ENCODE measurements at regions not wholly inside any gene's neighbourhood (a gene's known extent, or its start where the extent isn't known, plus 50 kb on each side); places are given as distances from the start of the nearest gene placed in this dataset.

DNA sequence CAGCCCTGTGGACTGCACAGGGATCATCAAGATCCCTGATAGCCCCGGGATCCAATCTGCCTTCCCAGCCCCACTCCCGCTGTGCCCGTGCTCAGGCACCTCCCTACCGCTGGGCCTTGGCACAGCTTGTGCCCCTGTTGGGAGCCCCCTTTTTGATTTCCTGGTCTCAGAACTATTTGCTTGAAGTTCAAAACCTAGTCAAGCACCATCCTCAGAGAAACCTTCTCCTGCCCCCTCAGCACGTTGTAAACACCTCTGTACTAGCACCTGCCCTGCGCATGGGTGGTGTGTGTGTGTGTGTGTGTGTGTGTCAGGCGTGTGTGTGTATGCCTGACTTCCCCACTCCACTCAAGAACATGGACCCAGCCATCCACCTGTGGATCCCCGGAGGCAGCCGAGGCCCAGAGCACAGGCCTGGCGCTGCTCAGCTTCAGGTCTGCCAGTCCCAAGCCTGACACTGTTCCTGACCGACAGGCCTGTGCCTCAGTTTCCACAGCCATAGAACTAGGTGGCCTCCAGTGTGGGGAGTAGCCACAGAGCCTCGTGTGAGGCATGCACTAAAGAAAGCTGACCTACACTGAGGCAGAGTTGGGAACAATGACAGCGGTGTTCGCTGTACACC is 65.5 kb downstream of the ADRA2C start:
- H2AFZ ChIP-seq (ENCODE audit: low read depth, low read length) = no peak overlapping the region
- H3K27ac ChIP-seq (ENCODE audit: low read length) = no peak overlapping the region
- no peaks in the 10 kb centered on the region for H3K36me3 ChIP-seq (replicated peaks; ENCODE audit: low read depth, low read length)
- no peaks in the 10 kb centered on the region for H3K27me3 ChIP-seq (ENCODE audit: low read depth, low read length)
- H3K79me2 ChIP-seq (ENCODE audit: low read length) = no peaks in the 10 kb centered on the region
- H3K4me3 ChIP-seq (ENCODE audit: low read length) = no peak overlapping the region
- no peaks in the 10 kb centered on the region for H3K4me1 ChIP-seq (ENCODE audit: low read length)
- no peaks in the 10 kb centered on the region for H3K9me3 ChIP-seq (ENCODE audit: insufficient read depth, low read length)
- no peak overlapping the region for H3K9ac ChIP-seq (ENCODE audit: low read length)
- no peak for TF ChIP-seq EZH2phosphoT487 (IDR thresholded peaks at IDR 0.05; ENCODE audit: low read depth)
- H3K4me2 ChIP-seq (ENCODE audit: low read length) = no peak overlapping the region
- H4K20me1 ChIP-seq (ENCODE audit: insufficient read depth, low read length) = no peaks in the 10 kb centered on the region

DNA sequence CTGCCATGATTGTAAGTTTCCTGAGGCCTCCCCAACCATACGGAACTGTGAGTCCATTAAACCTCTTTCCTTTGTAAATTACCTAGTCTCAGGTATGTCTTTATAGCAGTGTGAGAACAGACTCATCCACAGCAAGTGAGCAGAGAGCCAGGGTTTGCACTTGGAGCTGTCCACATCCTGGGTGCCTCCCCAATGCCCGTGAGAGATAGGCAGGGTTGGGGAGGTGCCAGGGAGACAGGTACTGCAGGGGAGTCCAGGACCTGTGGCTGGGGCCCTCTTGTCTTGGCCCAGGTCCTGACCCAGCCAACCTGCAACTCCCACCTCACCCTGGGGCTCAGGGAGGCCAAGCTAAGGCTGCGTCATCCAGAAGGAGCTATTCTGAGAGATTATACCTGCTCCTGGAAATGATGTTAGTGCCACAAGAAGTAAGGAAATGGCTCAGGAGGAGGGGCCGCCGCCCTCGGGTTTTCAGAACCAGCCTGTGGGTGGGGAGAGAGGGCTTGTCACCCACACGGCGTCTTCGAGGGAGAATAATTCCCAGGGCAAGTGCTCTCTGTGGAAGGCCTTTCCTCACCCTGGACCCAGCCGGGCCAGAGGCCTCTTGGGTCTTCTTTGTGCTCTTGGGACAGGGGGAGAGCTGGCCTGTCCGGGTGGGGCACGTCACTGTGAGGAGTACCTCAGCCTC is 66.5 kb downstream of the ADRA2C start:
- no peaks in the 10 kb centered on the region for H3K9me3 ChIP-seq (ENCODE audit: insufficient read depth, low read length)
- no peak overlapping the region for H3K27ac ChIP-seq (ENCODE audit: low read length)
- no peaks in the 10 kb centered on the region for H4K20me1 ChIP-seq (ENCODE audit: insufficient read depth, low read length)
- H3K4me1 ChIP-seq (ENCODE audit: low read length) = no peaks in the 10 kb centered on the region
- H3K4me3 ChIP-seq (ENCODE audit: low read length) = no peak overlapping the region
- H3K27me3 ChIP-seq (ENCODE audit: low read depth, low read length) = no peaks in the 10 kb centered on the region
- no peaks in the 10 kb centered on the region for H3K79me2 ChIP-seq (ENCODE audit: low read length)
- H2AFZ ChIP-seq (ENCODE audit: low read depth, low read length) = no peak overlapping the region
- no peak for TF ChIP-seq EZH2phosphoT487 (IDR thresholded peaks at IDR 0.05; ENCODE audit: low read depth)
- TF ChIP-seq, protein P1, sequence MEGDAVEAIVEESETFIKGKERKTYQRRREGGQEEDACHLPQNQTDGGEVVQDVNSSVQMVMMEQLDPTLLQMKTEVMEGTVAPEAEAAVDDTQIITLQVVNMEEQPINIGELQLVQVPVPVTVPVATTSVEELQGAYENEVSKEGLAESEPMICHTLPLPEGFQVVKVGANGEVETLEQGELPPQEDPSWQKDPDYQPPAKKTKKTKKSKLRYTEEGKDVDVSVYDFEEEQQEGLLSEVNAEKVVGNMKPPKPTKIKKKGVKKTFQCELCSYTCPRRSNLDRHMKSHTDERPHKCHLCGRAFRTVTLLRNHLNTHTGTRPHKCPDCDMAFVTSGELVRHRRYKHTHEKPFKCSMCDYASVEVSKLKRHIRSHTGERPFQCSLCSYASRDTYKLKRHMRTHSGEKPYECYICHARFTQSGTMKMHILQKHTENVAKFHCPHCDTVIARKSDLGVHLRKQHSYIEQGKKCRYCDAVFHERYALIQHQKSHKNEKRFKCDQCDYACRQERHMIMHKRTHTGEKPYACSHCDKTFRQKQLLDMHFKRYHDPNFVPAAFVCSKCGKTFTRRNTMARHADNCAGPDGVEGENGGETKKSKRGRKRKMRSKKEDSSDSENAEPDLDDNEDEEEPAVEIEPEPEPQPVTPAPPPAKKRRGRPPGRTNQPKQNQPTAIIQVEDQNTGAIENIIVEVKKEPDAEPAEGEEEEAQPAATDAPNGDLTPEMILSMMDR (IDR thresholded peaks at IDR 0.05; ENCODE audit: low read depth, low read length) = no peak
- no peak overlapping the region for H3K9ac ChIP-seq (ENCODE audit: low read length)
- H3K36me3 ChIP-seq (replicated peaks; ENCODE audit: low read depth, low read length) = no peaks in the 10 kb centered on the region
- H3K4me2 ChIP-seq (ENCODE audit: low read length) = no peak overlapping the region

DNA sequence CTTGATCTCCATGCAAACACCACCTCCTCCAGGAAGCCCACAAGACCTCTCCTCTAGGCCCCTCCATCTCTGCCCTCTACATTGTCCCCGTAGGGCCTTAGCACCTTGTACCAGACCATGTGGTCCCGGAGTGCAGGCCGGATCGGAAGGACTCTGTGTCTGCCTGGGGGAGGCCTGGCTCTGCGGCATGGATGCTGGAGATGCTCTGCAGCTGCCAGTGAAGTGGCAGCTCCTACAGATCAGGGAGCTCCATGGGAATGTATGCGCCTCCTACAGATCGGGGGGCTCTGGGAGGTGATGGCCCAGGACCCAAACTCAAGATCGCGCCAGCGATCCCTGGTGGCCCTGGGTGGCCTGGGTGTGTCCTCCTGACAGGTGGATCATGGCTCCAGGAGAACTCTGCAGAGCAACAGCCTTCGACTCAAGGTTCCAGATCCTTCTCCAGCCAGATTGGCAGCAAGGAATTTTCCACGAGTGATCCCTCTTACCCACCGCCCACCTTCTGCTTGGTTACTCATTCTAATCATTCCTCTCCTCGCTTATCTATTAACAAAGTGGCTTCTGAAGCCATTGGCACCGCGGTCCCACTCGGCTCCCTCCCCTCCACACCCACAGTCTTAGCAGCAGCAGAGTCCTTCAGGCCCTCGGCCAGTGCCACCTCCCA is 67.3 kb downstream of the ADRA2C start:
- no peaks in the 10 kb centered on the region for H3K79me2 ChIP-seq (ENCODE audit: low read length)
- no peaks in the 10 kb centered on the region for H4K20me1 ChIP-seq (ENCODE audit: insufficient read depth, low read length)
- no peaks in the 10 kb centered on the region for H3K36me3 ChIP-seq (replicated peaks; ENCODE audit: low read depth, low read length)
- no peak overlapping the region for H3K9ac ChIP-seq (ENCODE audit: low read length)
- TF ChIP-seq EZH2phosphoT487 (IDR thresholded peaks at IDR 0.05; ENCODE audit: low read depth) = no peak
- TF ChIP-seq, protein P1 (IDR thresholded peaks at IDR 0.05; ENCODE audit: low read depth, low read length) = no peak
- H3K27ac ChIP-seq (ENCODE audit: low read length) = no peak overlapping the region
- H3K4me2 ChIP-seq (ENCODE audit: low read length) = no peak overlapping the region
- H3K4me3 ChIP-seq (ENCODE audit: low read length) = no peak overlapping the region
- no peaks in the 10 kb centered on the region for H3K9me3 ChIP-seq (ENCODE audit: insufficient read depth, low read length)
- H2AFZ ChIP-seq (ENCODE audit: low read depth, low read length) = no peak overlapping the region
- no peaks in the 10 kb centered on the region for H3K4me1 ChIP-seq (ENCODE audit: low read length)
- H3K27me3 ChIP-seq (ENCODE audit: low read depth, low read length) = no peaks in the 10 kb centered on the region

DNA sequence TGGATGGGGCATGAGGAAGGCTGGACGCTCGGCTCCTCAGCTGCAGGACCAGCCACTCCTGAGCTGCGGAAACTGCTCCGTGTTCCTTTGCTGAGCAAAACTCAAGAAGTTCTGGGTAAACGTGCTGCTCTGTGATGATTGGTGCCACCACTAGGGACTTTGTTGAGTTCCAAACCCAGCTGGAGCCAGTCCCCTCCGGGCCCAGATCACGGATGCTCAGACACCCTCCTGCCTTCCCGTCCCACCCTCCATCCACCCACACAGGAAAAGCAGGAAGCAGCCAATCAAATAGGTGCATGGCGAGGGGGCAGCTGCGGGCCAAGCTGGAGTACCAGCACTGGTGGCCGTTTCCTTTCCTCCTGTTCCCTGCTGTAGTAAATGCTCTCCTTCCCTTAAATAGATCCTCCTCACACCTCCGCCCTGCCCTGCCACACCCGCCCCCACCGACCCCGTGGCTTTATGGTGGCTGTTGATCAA is 68.0 kb downstream of the ADRA2C start:
- Histone ChIP-seq H3K27me3 (ENCODE audit: low read depth, low read length) (no peaks in the 10 kb centered on the region), H3K4me1 (ENCODE audit: low read length) (no peaks in the 10 kb centered on the region), H3K9ac (ENCODE audit: low read length) (no peak overlapping the region), H3K9me3 (ENCODE audit: insufficient read depth, low read length) (no peaks in the 10 kb centered on the region), H3K4me2 (ENCODE audit: low read length) (no peak overlapping the region), H3K36me3 (replicated peaks; ENCODE audit: low read depth, low read length) (no peaks in the 10 kb centered on the region), H3K79me2 (ENCODE audit: low read length) (no peaks in the 10 kb centered on the region), H3K4me3 (ENCODE audit: low read length) (no peak overlapping the region), H2AFZ (ENCODE audit: low read depth, low read length) (no peak overlapping the region), H4K20me1 (ENCODE audit: insufficient read depth, low read length) (no peaks in the 10 kb centered on the region), H3K27ac (ENCODE audit: low read length) (no peak overlapping the region)
- TF ChIP-seq, protein P1 (IDR thresholded peaks at IDR 0.05; ENCODE audit: low read depth, low read length) = no peak
- no peak for TF ChIP-seq EZH2phosphoT487 (IDR thresholded peaks at IDR 0.05; ENCODE audit: low read depth)

Data from OCI-LY3 (cell line).